GM23248 (cell line): ENCODE measurements at regions not wholly inside any gene's neighbourhood (a gene's known extent, or its start where the extent isn't known, plus 50 kb on each side); places are given as distances from the start of the nearest gene placed in this dataset.

ENCODE experiments used
- EZH2 ChIP-seq: fragments of 200-600 bp; sonication (generic); IDR thresholded peaks from 2 replicates; pipeline ENCODE4 v1.6.1; 2018; ENCODE audit warnings: antibody characterized with exemption, mild to moderate bottlenecking; ENCODE audit not compliant: insufficient read depth, poor library complexity, severe bottlenecking
- EZH2phosphoT487 ChIP-seq: fragments of 200-600 bp; sonication (generic); IDR thresholded peaks from 2 replicates; pipeline ENCODE4 v1.6.1; 2018; ENCODE audit warnings: antibody characterized with exemption, moderate library complexity, mild to moderate bottlenecking, low read depth; ENCODE audit not compliant: insufficient read depth

- TF ChIP-seq EZH2 (no peak), EZH2phosphoT487 (no peak)
Measured at GRCh38 chr5:13133951-13134350, 810.5 kb downstream of the DNAH5 start.
